DND-41 (cell line): ENCODE measurements at regions not wholly inside any gene's neighbourhood (a gene's known extent, or its start where the extent isn't known, plus 50 kb on each side); places are given as distances from the start of the nearest gene placed in this dataset.

Source experiments
- EZH2 ChIP-seq: IDR thresholded peaks from 3 replicates; pipeline ENCODE4 v1.6.1; 2012; ENCODE audit warnings: borderline replicate concordance, low read depth, mild to moderate bottlenecking, moderate library complexity, low read length, inconsistent platforms; ENCODE audit not compliant: severe bottlenecking
- TF ChIP-seq, protein P1 (sequence below): IDR thresholded peaks from 2 replicates; pipeline ENCODE4 v1.5.1; 2012; ENCODE audit warnings: borderline replicate concordance, low read length, moderate library complexity, mild to moderate bottlenecking; ENCODE audit not compliant: poor library complexity, severe bottlenecking; ENCODE audit errors: extremely low read depth

- TF ChIP-seq, protein P1, sequence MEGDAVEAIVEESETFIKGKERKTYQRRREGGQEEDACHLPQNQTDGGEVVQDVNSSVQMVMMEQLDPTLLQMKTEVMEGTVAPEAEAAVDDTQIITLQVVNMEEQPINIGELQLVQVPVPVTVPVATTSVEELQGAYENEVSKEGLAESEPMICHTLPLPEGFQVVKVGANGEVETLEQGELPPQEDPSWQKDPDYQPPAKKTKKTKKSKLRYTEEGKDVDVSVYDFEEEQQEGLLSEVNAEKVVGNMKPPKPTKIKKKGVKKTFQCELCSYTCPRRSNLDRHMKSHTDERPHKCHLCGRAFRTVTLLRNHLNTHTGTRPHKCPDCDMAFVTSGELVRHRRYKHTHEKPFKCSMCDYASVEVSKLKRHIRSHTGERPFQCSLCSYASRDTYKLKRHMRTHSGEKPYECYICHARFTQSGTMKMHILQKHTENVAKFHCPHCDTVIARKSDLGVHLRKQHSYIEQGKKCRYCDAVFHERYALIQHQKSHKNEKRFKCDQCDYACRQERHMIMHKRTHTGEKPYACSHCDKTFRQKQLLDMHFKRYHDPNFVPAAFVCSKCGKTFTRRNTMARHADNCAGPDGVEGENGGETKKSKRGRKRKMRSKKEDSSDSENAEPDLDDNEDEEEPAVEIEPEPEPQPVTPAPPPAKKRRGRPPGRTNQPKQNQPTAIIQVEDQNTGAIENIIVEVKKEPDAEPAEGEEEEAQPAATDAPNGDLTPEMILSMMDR: no peak
- TF ChIP-seq EZH2: no peak
Measured at GRCh38 chr10:35986756-35987502, 344.8 kb upstream of the FZD8 start.
